Mesendoderm (in vitro differentiated cells): ENCODE measurements at regions not wholly inside any gene's neighbourhood (a gene's known extent, or its start where the extent isn't known, plus 50 kb on each side); places are given as distances from the start of the nearest gene placed in this dataset.
"Not testable (repeated sequence)": the region's sequence is repeated elsewhere in the genome, so short reads cannot be mapped to it uniquely, and the experiment has no call there.

Experiments
- DNase-seq: peaks from one replicate; pipeline ENCODE4 v3.0.0; 2013
- H2AK5ac ChIP-seq: 2 replicates; pipeline ENCODE4 v1.6.1; 2013; ENCODE audit warnings: low read length, inconsistent platforms
- H2BK120ac ChIP-seq: 2 replicates; pipeline ENCODE4 v1.6.1; 2013; ENCODE audit warnings: low read depth, mild to moderate bottlenecking, low read length, moderate library complexity, mixed read lengths
- H2BK15ac ChIP-seq: replicated peaks from 2 replicates; pipeline ENCODE4 v1.6.1; 2013; ENCODE audit warnings: low read depth, mild to moderate bottlenecking, moderate library complexity
- H2BK5ac ChIP-seq: 2 replicates; pipeline ENCODE4 v1.6.1; 2013; ENCODE audit warnings: low read length, inconsistent platforms
- H3K18ac ChIP-seq: 2 replicates; pipeline ENCODE4 v1.6.1; 2013; ENCODE audit warnings: mild to moderate bottlenecking, low read length, mixed read lengths
- H3K23ac ChIP-seq: one replicate; pipeline ENCODE4 v1.6.1; 2013; ENCODE audit warnings: low read length
- H3K27ac ChIP-seq: 2 replicates; pipeline ENCODE4 v1.5.1; 2013; ENCODE audit warnings: low read depth, mild to moderate bottlenecking, inconsistent platforms, low read length, moderate library complexity
- H3K27me3 ChIP-seq: 2 replicates; pipeline ENCODE4 v1.6.1; 2013; ENCODE audit warnings: low read length, control low read depth, mild to moderate bottlenecking, inconsistent platforms; ENCODE audit not compliant: insufficient read depth, poor library complexity
- H3K36me3 ChIP-seq: 2 replicates; pipeline ENCODE4 v1.6.1; 2013; ENCODE audit warnings: low read length, inconsistent platforms; ENCODE audit not compliant: control insufficient read depth, insufficient read depth
- H3K4ac ChIP-seq: one replicate; pipeline ENCODE4 v1.6.1; 2013; ENCODE audit warnings: low read depth, mild to moderate bottlenecking, low read length, moderate library complexity
- H3K4me1 ChIP-seq: 2 replicates; pipeline ENCODE4 v1.6.1; 2013; ENCODE audit warnings: low read depth, low read length, inconsistent platforms; ENCODE audit not compliant: control insufficient read depth
- H3K4me2 ChIP-seq: 2 replicates; pipeline ENCODE4 v1.6.1; 2013; ENCODE audit warnings: low read length
- H3K4me3 ChIP-seq: 2 replicates; pipeline ENCODE4 v1.5.1; 2013; ENCODE audit warnings: mild to moderate bottlenecking, low read length
- H3K56ac ChIP-seq: one replicate; pipeline ENCODE4 v1.6.1; 2013; ENCODE audit warnings: low read length
- H3K79me1 ChIP-seq: 2 replicates; pipeline ENCODE4 v1.6.1; 2013; ENCODE audit warnings: low read length, inconsistent platforms
- H3K79me2 ChIP-seq: 2 replicates; pipeline ENCODE4 v1.6.1; 2013; ENCODE audit warnings: mild to moderate bottlenecking, low read length; ENCODE audit not compliant: control insufficient read depth, insufficient read depth
- H3K9ac ChIP-seq: 2 replicates; pipeline ENCODE4 v1.6.1; 2013; ENCODE audit warnings: low read length, inconsistent platforms
- H4K5ac ChIP-seq: one replicate; pipeline ENCODE4 v1.6.1; 2013; ENCODE audit warnings: low read length
- H4K8ac ChIP-seq: one replicate; pipeline ENCODE4 v1.6.1; 2013; ENCODE audit warnings: low read depth, mild to moderate bottlenecking, control low read depth, low read length, moderate library complexity
- WGBS: extraction: QIAGEN DNeasy Blood & Tissue Kit; methylation state at CpG from one replicate; pipeline ENCODE4 v1.1.7; 2013; ENCODE audit warnings: low lambda C conversion rate, missing lambda C conversion rate; ENCODE audit not compliant: insufficient coverage; ENCODE audit errors: extremely low coverage; 5-methylcytosine and 5-hydroxymethylcytosine counted together

- Histone ChIP-seq H3K4me3 (no peak overlapping the region), H3K56ac (no peak overlapping the region), H3K79me1 (no peaks in the 10 kb centered on the region), H4K8ac (no peak overlapping the region), H3K4ac (no peak overlapping the region), H3K23ac (no peak overlapping the region), H3K27ac (no peak overlapping the region), H2BK120ac (no peak overlapping the region), H3K18ac (no peak overlapping the region), H3K9ac (no peak overlapping the region), H3K36me3 (no peaks in the 10 kb centered on the region), H2BK15ac (no peak overlapping the region), H4K5ac (no peak overlapping the region), H3K27me3 (no peaks in the 10 kb centered on the region), H2AK5ac (no peak overlapping the region), H3K4me1 (no peaks in the 10 kb centered on the region), H3K79me2 (no peaks in the 10 kb centered on the region), H3K4me2 (no peak overlapping the region), H2BK5ac (no peak overlapping the region)
- no peak for DNase-seq
Measured at GRCh38 chr7:125830743-125831142, 901.1 kb upstream of the POT1 start.

DNA sequence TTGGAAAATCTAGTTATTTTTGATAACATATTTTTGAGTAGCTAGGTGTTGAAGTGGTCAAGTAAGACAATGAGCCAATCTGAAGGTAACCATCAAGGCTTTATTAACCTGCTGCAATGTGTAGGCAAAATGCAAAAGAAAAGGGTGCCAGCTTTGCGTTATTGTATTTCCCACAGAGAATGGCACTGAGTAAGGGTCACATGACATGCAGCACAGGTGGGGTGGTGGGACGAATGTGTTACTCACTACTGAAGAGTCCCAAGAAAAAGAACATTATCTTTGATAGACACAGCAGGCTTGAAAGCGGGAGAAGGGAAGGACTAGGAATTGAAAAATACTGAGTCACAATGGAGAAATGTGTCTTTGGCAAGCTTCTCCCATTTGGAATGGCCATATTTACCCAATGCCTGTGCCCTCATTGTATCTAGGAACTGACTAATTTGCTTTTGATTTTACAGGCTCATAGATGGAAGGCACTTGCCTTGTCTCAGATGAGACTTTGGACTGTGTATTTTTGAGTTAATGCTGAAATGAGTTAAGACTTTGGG lies 898.6 kb upstream of the POT1 start:
- no peak overlapping the region for H3K4ac ChIP-seq
- H2BK120ac ChIP-seq: no peak overlapping the region
- H2AK5ac ChIP-seq: no peak overlapping the region
- no peak overlapping the region for H3K27ac ChIP-seq
- H3K36me3 ChIP-seq: no peaks in the 10 kb centered on the region
- H3K4me3 ChIP-seq: no peak overlapping the region
- H2BK15ac ChIP-seq: no peak overlapping the region
- no peak overlapping the region for H4K8ac ChIP-seq
- no peak overlapping the region for H3K9ac ChIP-seq
- H2BK5ac ChIP-seq: no peak overlapping the region
- no peaks in the 10 kb centered on the region for H3K79me2 ChIP-seq
- no peak overlapping the region for H3K4me2 ChIP-seq
- WGBS: no CpG with 5 or more reads among the region's 3 CpGs
- no peak for DNase-seq
- no peak overlapping the region for H3K23ac ChIP-seq
- no peak overlapping the region for H4K5ac ChIP-seq
- no peaks in the 10 kb centered on the region for H3K27me3 ChIP-seq
- H3K18ac ChIP-seq: no peak overlapping the region
- no peaks in the 10 kb centered on the region for H3K79me1 ChIP-seq
- no peaks in the 10 kb centered on the region for H3K4me1 ChIP-seq
- H3K56ac ChIP-seq: no peak overlapping the region

DNA sequence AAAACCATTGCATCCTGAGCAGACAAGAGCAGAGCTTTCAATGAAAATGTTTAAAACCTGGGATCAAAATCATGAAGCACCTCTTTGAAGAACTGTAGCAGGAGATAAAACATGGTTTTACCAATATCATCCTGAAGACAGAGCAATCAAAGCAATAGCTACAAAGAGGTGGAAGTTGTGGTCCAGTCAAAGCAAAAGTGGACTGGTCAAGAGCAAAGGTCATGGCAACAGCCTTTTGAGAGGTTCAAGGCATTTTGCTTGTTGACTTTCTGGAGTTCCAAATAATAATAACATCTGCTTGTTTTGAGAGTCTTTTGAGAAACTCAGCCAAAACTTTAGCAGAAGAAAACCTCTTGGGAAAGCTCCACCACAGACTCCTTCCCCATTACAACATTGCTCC lies 893.9 kb upstream of the POT1 start:
- Histone ChIP-seq H3K79me2 (no peaks in the 10 kb centered on the region), H3K56ac (no peak overlapping the region), H3K27ac (no peak overlapping the region), H4K8ac (no peak overlapping the region), H3K4ac (no peak overlapping the region), H3K4me1 (no peaks in the 10 kb centered on the region), H2BK120ac (no peak overlapping the region), H3K4me3 (no peak overlapping the region), H2AK5ac (no peak overlapping the region), H3K4me2 (no peak overlapping the region), H4K5ac (no peak overlapping the region), H3K27me3 (no peaks in the 10 kb centered on the region), H3K9ac (no peak overlapping the region), H3K23ac (no peak overlapping the region), H2BK5ac (no peak overlapping the region), H3K79me1 (no peaks in the 10 kb centered on the region), H2BK15ac (no peak overlapping the region), H3K36me3 (no peaks in the 10 kb centered on the region), H3K18ac (no peak overlapping the region)
- no peak for DNase-seq

GRCh38 chr7:125820495-125820894 lies 890.9 kb upstream of the POT1 start:
- DNase-seq: no peak
- Histone ChIP-seq H2AK5ac (no peak overlapping the region), H3K9ac (no peak overlapping the region), H3K4ac (no peak overlapping the region), H3K27me3 (no peaks in the 10 kb centered on the region), H3K36me3 (no peaks in the 10 kb centered on the region), H2BK120ac (no peak overlapping the region), H3K4me3 (no peak overlapping the region), H3K79me2 (no peaks in the 10 kb centered on the region), H4K8ac (no peak overlapping the region), H3K23ac (no peak overlapping the region), H3K27ac (no peak overlapping the region), H2BK5ac (no peak overlapping the region), H2BK15ac (no peak overlapping the region), H3K4me1 (no peaks in the 10 kb centered on the region), H3K4me2 (no peak overlapping the region), H3K79me1 (no peaks in the 10 kb centered on the region), H3K18ac (no peak overlapping the region), H3K56ac (no peak overlapping the region), H4K5ac (no peak overlapping the region)

- Histone ChIP-seq H3K4me2 (no peak overlapping the region), H3K4me1 (no peaks in the 10 kb centered on the region), H3K79me2 (no peaks in the 10 kb centered on the region), H3K23ac (no peak overlapping the region), H3K79me1 (no peaks in the 10 kb centered on the region), H3K4ac (no peak overlapping the region), H3K18ac (no peak overlapping the region), H3K56ac (no peak overlapping the region), H2BK15ac (no peak overlapping the region), H3K27ac (no peak overlapping the region), H2BK120ac (no peak overlapping the region), H3K9ac (no peak overlapping the region), H3K27me3 (no peaks in the 10 kb centered on the region), H3K36me3 (no peaks in the 10 kb centered on the region), H4K8ac (no peak overlapping the region), H3K4me3 (no peak overlapping the region), H2AK5ac (no peak overlapping the region), H4K5ac (no peak overlapping the region), H2BK5ac (no peak overlapping the region)
- no CpG with 5 or more reads among the region's 2 CpGs for WGBS
- DNase-seq: no peak
Measured at GRCh38 chr7:125814100-125814499, 884.5 kb upstream of the POT1 start.

DNA sequence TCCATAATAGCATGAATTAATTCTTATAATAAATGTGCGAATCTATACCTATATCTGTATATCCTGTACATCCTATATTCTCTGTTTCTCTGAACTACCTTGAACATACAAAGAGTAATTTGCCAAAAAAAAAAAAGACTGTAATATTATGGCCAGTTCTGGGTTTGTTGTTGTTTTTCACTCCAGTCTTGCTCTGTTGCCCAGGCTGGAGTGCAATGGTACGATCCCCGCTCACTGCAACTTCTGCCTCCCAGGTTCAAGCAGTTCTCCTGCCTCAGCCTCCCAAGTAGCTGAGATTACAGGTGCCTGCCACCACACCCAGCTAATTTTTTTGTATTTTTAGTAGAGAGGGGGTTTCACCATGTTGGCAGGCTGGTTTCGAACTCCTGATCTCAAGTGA lies 876.9 kb upstream of the POT1 start:
- DNase-seq, H2AK5ac ChIP-seq: not testable (repeated sequence)

More for the DNA sequence above, 876.9 kb upstream of the POT1 start:
- H3K23ac ChIP-seq, H3K27ac ChIP-seq, H3K27me3 ChIP-seq, H2BK5ac ChIP-seq, H3K4ac ChIP-seq, H3K36me3 ChIP-seq, H4K5ac ChIP-seq, H3K4me1 ChIP-seq, H3K79me2 ChIP-seq, H3K56ac ChIP-seq, H2BK15ac ChIP-seq, H2BK120ac ChIP-seq, H3K79me1 ChIP-seq, H3K4me3 ChIP-seq, H3K18ac ChIP-seq, H3K4me2 ChIP-seq, H4K8ac ChIP-seq, H3K9ac ChIP-seq: not testable (repeated sequence)
- WGBS: no CpG with 5 or more reads among the region's 4 CpGs
